T-helper 2 cell treated with Interferon-gamma antibody and Interleukin-4, amounts not matched to agents 100 ng/mL and 5 ng/mL, for 36 hours (primary cell): ENCODE measurements at regions not wholly inside any gene's neighbourhood (a gene's known extent, or its start where the extent isn't known, plus 50 kb on each side); places are given as distances from the start of the nearest gene placed in this dataset.

ENCODE experiments used
- intact Hi-C: fragments of 100-400 bp; cut with micrococcal nuclease; formaldehyde crosslinking; loops from one replicate; pipeline ENCODE4 v1.15.1; 2023

- intact Hi-C loops = no loop called here
Measured at GRCh38 chr5:126369083-126369482, 54.1 kb upstream of the GRAMD2B start.

- intact Hi-C loops = no loop called here
Measured at GRCh38 chr5:126369995-126370731, 53.0 kb upstream of the GRAMD2B start.

GRCh38 chr5:126370796-126371718 lies 52.2 kb upstream of the GRAMD2B start:
- intact Hi-C loops = no loop called here

GRCh38 chr5:126373375-126374108 lies 49.7 kb upstream of the GRAMD2B start:
- intact Hi-C loops = no loop called here
